MCF 10A (cell line): ENCODE measurements at regions not wholly inside any gene's neighbourhood (a gene's known extent, or its start where the extent isn't known, plus 50 kb on each side); places are given as distances from the start of the nearest gene placed in this dataset.

Source experiments
- BruUV-seq: library from RNA; stranded (reverse); fragments of 400-500 nt; replicated peaks from 2 replicates; lab custom pipeline; 2021; lab: Mats Ljungman, UMichigan
- CTCF ChIA-PET: fragments of 300-600 bp; sonication (Branson Sonifier 250); formaldehyde crosslinking; extraction: SDS; loops from one replicate; lab custom pipeline; 2021; ENCODE audit warnings: antibody characterized with exemption, inconsistent platforms; lab: Yijun Ruan, JAX
- POLR2A ChIA-PET: fragments of 300-600, 350-650 bp; sonication (Branson Sonifier 250); formaldehyde crosslinking; extraction: SDS; loops from one replicate; lab custom pipeline; 2020; ENCODE audit warnings: antibody characterized with exemption, inconsistent platforms; lab: Yijun Ruan, JAX
- DNase-seq: peaks from one replicate; pipeline ENCODE4 v3.0.0-alpha.2; 2018; ENCODE audit not compliant: unreplicated experiment
- H3K27ac Mint-ChIP-seq: one replicate; pipeline ENCODE4 v1.8.0; 2022; ENCODE audit warnings: mild to moderate bottlenecking, low read depth, mixed read lengths; ENCODE audit not compliant: unreplicated experiment
- H3K27me3 Mint-ChIP-seq: one replicate; pipeline ENCODE4 v1.8.0; 2022; ENCODE audit warnings: mixed read lengths; ENCODE audit not compliant: insufficient read depth, unreplicated experiment
- H3K36me3 Mint-ChIP-seq: one replicate; pipeline ENCODE4 v1.8.0; 2022; ENCODE audit warnings: mild to moderate bottlenecking, moderate library complexity, mixed read lengths; ENCODE audit not compliant: insufficient read depth, unreplicated experiment
- H3K4me1 Mint-ChIP-seq: one replicate; pipeline ENCODE4 v1.8.0; 2022; ENCODE audit warnings: mixed read lengths; ENCODE audit not compliant: insufficient read depth, unreplicated experiment
- H3K4me3 Mint-ChIP-seq: one replicate; pipeline ENCODE4 v1.8.0; 2022; ENCODE audit warnings: mild to moderate bottlenecking, moderate library complexity, mixed read lengths; ENCODE audit not compliant: unreplicated experiment
- H3K9me3 Mint-ChIP-seq: one replicate; pipeline ENCODE4 v1.8.0; 2022; ENCODE audit warnings: mixed read lengths; ENCODE audit not compliant: unreplicated experiment
- CTCF ChIP-seq: fragments of 200-600 bp; IDR thresholded peaks from one replicate; pipeline ENCODE4 v1.8.0; 2022; ENCODE audit warnings: antibody characterized with exemption, mild to moderate bottlenecking; ENCODE audit not compliant: unreplicated experiment
- intact Hi-C: fragments of 100-400 bp; cut with micrococcal nuclease; formaldehyde crosslinking; loops from 2 replicates; pipeline ENCODE4 v1.14.1; 2022

DNA sequence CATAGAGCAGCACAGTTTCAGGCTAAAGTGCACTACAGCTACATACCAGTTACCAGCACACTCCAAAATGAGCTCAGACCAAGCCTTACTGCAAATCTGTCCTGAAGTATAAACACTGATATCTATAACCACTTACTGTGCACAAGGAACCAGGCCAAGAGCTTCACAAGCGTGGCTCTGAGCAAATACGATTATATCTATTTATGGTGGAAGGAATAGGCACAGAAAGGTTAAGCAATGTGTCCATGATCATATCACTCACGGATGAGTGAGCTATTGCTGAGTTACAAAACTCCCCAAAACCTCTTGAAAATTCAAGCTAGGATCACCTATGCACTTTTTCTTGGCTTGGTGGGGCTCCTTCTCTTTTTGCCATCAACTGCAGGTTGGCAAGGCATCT, 84.9 kb downstream of the GPAM start:
- intact Hi-C loops, result no loop called here
- TF ChIP-seq CTCF, result no peak
- Mint-ChIP-seq H3K36me3 (no peaks in the 10 kb centered on the region), H3K27me3 (peaks cover 25% of the 10 kb centered on the region), H3K4me1 (no peaks in the 10 kb centered on the region), H3K27ac (no peak overlapping the region), H3K4me3 (no peak overlapping the region), H3K9me3 (peaks cover 8% of the 10 kb centered on the region)
- no TSS peak for BruUV-seq
- CTCF ChIA-PET, result interaction anchor here (0.7 to 1.6 kb wide), 4 partner anchors 17 to 1022 kb away, joined by 3 to 5 read pairs (median 4); partner anchors contain the start of gene ADRA2A
- no peak for DNase-seq
- POLR2A ChIA-PET, result no interaction called here
